Caco-2 (cell line): ENCODE measurements at regions not wholly inside any gene's neighbourhood (a gene's known extent, or its start where the extent isn't known, plus 50 kb on each side); places are given as distances from the start of the nearest gene placed in this dataset.

Experiments
- BruUV-seq: library from RNA; stranded (reverse); fragments of 400-500 nt; replicated peaks from 2 replicates; lab custom pipeline; 2021; lab: Mats Ljungman, UMichigan
- CTCF ChIA-PET: fragments of 300-600 bp; sonication (Branson Sonifier 250); formaldehyde crosslinking; loops from one replicate; lab custom pipeline; 2022; ENCODE audit warnings: antibody characterized with exemption; lab: Charles Lee
- POLR2A ChIA-PET: fragments of 300-600 bp; sonication (Branson Sonifier 250); formaldehyde crosslinking; loops from one replicate; lab custom pipeline; 2022; ENCODE audit warnings: antibody characterized with exemption; lab: Charles Lee
- DNase-seq, 2 experiments: peaks; one replicate each; pipeline versions ENCODE4 v3.0.0 to v3.0.0-alpha.2; 2020 to 2022
- H3K27me3 ChIP-seq: replicated peaks from 2 replicates; pipeline ENCODE4 v1.6.0; 2011; ENCODE audit warnings: low read length; ENCODE audit not compliant: control insufficient read depth, insufficient read depth
- H3K36me3 ChIP-seq: 2 replicates; pipeline ENCODE4 v1.5.1; 2011; ENCODE audit warnings: low read length; ENCODE audit not compliant: control insufficient read depth, insufficient read depth
- H3K4me1 ChIP-seq: fragments of 250-450 bp; sonication (Bioruptor Pico); 2 replicates; pipeline ENCODE4 v1.5.1; 2020; ENCODE audit warnings: mild to moderate bottlenecking
- H3K4me3 ChIP-seq: 2 replicates; pipeline ENCODE4 v1.5.1; 2011; ENCODE audit warnings: low read depth, mild to moderate bottlenecking, control low read depth, low read length
- H3K9me3 ChIP-seq: fragments of 250-450 bp; sonication (Bioruptor Pico); 2 replicates; pipeline ENCODE4 v1.5.1; 2020; ENCODE audit warnings: mild to moderate bottlenecking, moderate library complexity
- H3K27ac Mint-ChIP-seq: one replicate; pipeline ENCODE4 v1.8.0; 2022; ENCODE audit warnings: mixed read lengths; ENCODE audit not compliant: unreplicated experiment
- H3K27me3 Mint-ChIP-seq: one replicate; pipeline ENCODE4 v1.8.0; 2022; ENCODE audit warnings: mixed read lengths; ENCODE audit not compliant: insufficient read depth, unreplicated experiment
- H3K36me3 Mint-ChIP-seq: one replicate; pipeline ENCODE4 v1.8.0; 2022; ENCODE audit warnings: mild to moderate bottlenecking, mixed read lengths; ENCODE audit not compliant: insufficient read depth, unreplicated experiment
- H3K4me1 Mint-ChIP-seq: one replicate; pipeline ENCODE4 v1.8.0; 2022; ENCODE audit warnings: low read depth, mixed read lengths; ENCODE audit not compliant: unreplicated experiment
- H3K4me3 Mint-ChIP-seq: one replicate; pipeline ENCODE4 v1.8.0; 2022; ENCODE audit warnings: mild to moderate bottlenecking, moderate library complexity, mixed read lengths; ENCODE audit not compliant: unreplicated experiment
- H3K9me3 Mint-ChIP-seq: one replicate; pipeline ENCODE4 v1.8.0; 2022; ENCODE audit warnings: mixed read lengths; ENCODE audit not compliant: unreplicated experiment
- intact Hi-C: fragments of 100-400 bp; cut with micrococcal nuclease; formaldehyde crosslinking; loops from one replicate; pipeline ENCODE4 v1.10.0; 2022; ENCODE audit not compliant: unreplicated experiment
- TF ChIP-seq, protein P1 (sequence below), 2 experiments: fragments of 200-600 bp in 1 of 2; IDR thresholded peaks; 1 replicate in 1 of 2; 2 replicates in 1 of 2; pipeline versions ENCODE4 v1.5.1 to v1.8.0; 2011 to 2022; ENCODE audit warnings: antibody characterized with exemption in 1 of 2, control low read depth in 1 of 2, inconsistent platforms in 1 of 2, low read depth in 1 of 2, low read length in 1 of 2, mild to moderate bottlenecking in 1 of 2, moderate library complexity in 1 of 2; ENCODE audit not compliant: insufficient read depth in 1 of 2, severe bottlenecking in 1 of 2, unreplicated experiment in 1 of 2

DNA sequence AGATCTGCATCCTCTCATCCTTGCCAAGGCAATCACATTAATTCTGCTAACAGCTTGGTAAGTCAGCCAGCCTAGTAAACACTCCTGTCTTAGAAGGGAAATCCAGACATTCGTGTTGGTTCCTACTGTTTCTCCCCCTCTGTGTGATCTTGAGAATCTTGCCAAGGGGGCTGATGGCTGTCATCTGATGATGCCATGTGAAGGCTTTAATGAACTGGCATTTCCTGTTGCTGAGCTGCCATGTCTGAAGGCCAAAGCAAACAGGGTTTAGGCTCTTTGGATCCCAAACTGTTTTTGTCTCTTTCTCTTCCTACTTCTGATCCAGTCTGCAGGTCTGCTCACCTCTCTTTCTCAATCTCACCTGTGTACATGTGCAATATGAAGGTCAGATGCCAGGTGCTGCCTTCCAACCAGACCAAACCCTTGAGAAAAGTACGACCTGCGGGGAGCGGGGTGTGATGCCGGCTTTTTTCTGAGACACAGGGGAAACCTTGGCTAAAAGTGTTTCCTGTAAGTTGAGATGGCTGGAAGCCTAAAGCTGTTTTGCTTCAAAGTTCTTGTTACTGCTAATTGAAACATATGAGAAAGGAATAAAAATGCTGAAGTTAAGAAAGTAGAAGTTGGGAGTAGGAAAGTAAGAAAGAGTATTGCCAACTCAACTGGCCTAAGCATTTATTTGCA, 532.9 kb downstream of the ANKRD50 start:
- Mint-ChIP-seq H3K4me1 (no peaks in the 10 kb centered on the region), H3K36me3 (no peaks in the 10 kb centered on the region), H3K27me3 (peaks cover 3% of the 10 kb centered on the region), H3K27ac (no peak overlapping the region), H3K4me3 (no peak overlapping the region), H3K9me3 (no peaks in the 10 kb centered on the region)
- intact Hi-C loops = no loop called here
- no peaks in the 10 kb centered on the region for H3K27me3 ChIP-seq
- CTCF ChIA-PET = no interaction called here
- H3K9me3 ChIP-seq = no peaks in the 10 kb centered on the region
- H3K36me3 ChIP-seq = no peaks in the 10 kb centered on the region
- BruUV-seq = no TSS peak
- TF ChIP-seq, protein P1, sequence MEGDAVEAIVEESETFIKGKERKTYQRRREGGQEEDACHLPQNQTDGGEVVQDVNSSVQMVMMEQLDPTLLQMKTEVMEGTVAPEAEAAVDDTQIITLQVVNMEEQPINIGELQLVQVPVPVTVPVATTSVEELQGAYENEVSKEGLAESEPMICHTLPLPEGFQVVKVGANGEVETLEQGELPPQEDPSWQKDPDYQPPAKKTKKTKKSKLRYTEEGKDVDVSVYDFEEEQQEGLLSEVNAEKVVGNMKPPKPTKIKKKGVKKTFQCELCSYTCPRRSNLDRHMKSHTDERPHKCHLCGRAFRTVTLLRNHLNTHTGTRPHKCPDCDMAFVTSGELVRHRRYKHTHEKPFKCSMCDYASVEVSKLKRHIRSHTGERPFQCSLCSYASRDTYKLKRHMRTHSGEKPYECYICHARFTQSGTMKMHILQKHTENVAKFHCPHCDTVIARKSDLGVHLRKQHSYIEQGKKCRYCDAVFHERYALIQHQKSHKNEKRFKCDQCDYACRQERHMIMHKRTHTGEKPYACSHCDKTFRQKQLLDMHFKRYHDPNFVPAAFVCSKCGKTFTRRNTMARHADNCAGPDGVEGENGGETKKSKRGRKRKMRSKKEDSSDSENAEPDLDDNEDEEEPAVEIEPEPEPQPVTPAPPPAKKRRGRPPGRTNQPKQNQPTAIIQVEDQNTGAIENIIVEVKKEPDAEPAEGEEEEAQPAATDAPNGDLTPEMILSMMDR (IDR thresholded peaks at IDR 0.05; ENCODE audit: insufficient read depth in 1 of 2, low read depth in 1 of 2, low read length in 1 of 2, severe bottlenecking in 1 of 2, unreplicated experiment in 1 of 2) = no peak
- POLR2A ChIA-PET = no interaction called here
- H3K4me1 ChIP-seq = no peaks in the 10 kb centered on the region
- H3K4me3 ChIP-seq = no peak overlapping the region
- DNase-seq = no peak

DNA sequence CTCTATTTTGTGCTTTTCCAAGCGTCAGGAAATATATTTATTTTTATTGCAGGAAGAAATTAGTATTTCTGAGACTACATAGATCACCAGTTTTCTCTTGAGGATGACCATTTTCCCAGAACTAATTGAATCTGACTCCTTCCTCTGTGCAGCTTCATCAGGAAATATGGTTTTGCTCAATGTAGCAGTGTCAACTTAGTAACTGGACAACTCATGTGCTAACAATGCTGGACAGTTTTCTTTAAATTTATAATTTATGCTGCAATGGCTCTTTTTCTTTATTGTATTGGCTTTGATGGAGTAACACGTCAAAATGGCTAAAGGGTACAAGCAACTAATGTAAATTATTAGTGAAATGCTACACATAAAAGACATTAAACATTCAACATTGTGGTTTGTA, 531.5 kb downstream of the ANKRD50 start:
- Mint-ChIP-seq H3K4me3 (no peak overlapping the region), H3K27me3 (no peaks in the 10 kb centered on the region), H3K27ac (no peak overlapping the region), H3K9me3 (no peaks in the 10 kb centered on the region), H3K36me3 (no peaks in the 10 kb centered on the region), H3K4me1 (no peaks in the 10 kb centered on the region)
- Histone ChIP-seq H3K4me3 (no peak overlapping the region), H3K27me3 (no peaks in the 10 kb centered on the region), H3K36me3 (no peaks in the 10 kb centered on the region), H3K4me1 (no peaks in the 10 kb centered on the region), H3K9me3 (no peaks in the 10 kb centered on the region)
- TF ChIP-seq, protein P1 (IDR thresholded peaks at IDR 0.05; ENCODE audit: insufficient read depth in 1 of 2, low read depth in 1 of 2, low read length in 1 of 2, severe bottlenecking in 1 of 2, unreplicated experiment in 1 of 2) = no peak
- ChIA-PET POLR2A (no interaction called here), CTCF (no interaction called here)
- intact Hi-C loops = no loop called here
- BruUV-seq = no TSS peak
- DNase-seq = no peak

DNA sequence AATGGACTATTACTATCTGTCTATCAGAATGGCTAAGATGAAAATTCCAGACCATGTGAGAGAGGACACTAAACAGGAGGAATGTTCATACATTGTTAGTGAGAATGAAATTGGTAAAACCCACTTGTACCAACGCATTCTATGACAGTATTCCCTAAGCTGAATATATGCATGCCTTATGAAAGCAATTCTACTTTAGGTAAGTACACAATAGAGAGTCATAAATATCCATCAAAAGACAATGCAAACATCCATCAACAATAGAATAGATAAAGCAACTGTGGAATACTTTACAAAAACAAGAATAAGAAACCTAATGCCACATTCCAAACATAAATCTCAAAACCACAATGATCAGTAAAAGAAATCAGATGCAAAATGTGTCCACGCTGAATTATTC, 529.3 kb downstream of the ANKRD50 start:
- Histone ChIP-seq H3K27me3 (no peaks in the 10 kb centered on the region), H3K9me3 (no peaks in the 10 kb centered on the region), H3K4me1 (no peaks in the 10 kb centered on the region), H3K4me3 (no peak overlapping the region), H3K36me3 (no peaks in the 10 kb centered on the region)
- intact Hi-C loops = no loop called here
- TF ChIP-seq, protein P1 (IDR thresholded peaks at IDR 0.05; ENCODE audit: insufficient read depth in 1 of 2, low read depth in 1 of 2, low read length in 1 of 2, severe bottlenecking in 1 of 2, unreplicated experiment in 1 of 2) = no peak
- ChIA-PET CTCF (no interaction called here), POLR2A (no interaction called here)
- Mint-ChIP-seq H3K36me3 (no peaks in the 10 kb centered on the region), H3K9me3 (no peaks in the 10 kb centered on the region), H3K4me1 (no peaks in the 10 kb centered on the region), H3K27ac (no peak overlapping the region), H3K27me3 (no peaks in the 10 kb centered on the region), H3K4me3 (no peak overlapping the region)
- no peak for DNase-seq
- BruUV-seq = no TSS peak
